HUES64 (cell line): ENCODE measurements at regions not wholly inside any gene's neighbourhood (a gene's known extent, or its start where the extent isn't known, plus 50 kb on each side); places are given as distances from the start of the nearest gene placed in this dataset.
"Not testable (repeated sequence)": the region's sequence is repeated elsewhere in the genome, so short reads cannot be mapped to it uniquely, and the experiment has no call there.

Experiments
- H3K27ac ChIP-seq: 2 replicates; pipeline ENCODE4 v1.7.0; 2013; ENCODE audit warnings: low read depth, low read length, inconsistent platforms
- H3K27me3 ChIP-seq: 2 replicates; pipeline ENCODE4 v1.6.1; 2013; ENCODE audit warnings: mild to moderate bottlenecking, low read length; ENCODE audit not compliant: insufficient read depth
- H3K36me3 ChIP-seq: 2 replicates; pipeline ENCODE4 v1.6.1; 2013; ENCODE audit warnings: mild to moderate bottlenecking, low read length; ENCODE audit not compliant: insufficient read depth
- H3K4me1 ChIP-seq: 2 replicates; pipeline ENCODE4 v1.6.1; 2013; ENCODE audit warnings: mild to moderate bottlenecking, low read length, moderate library complexity; ENCODE audit not compliant: insufficient read depth
- H3K4me3 ChIP-seq: 2 replicates; pipeline ENCODE4 v1.5.1; 2013; ENCODE audit warnings: mild to moderate bottlenecking, low read length, moderate library complexity
- H3K9ac ChIP-seq: 2 replicates; pipeline ENCODE4 v1.6.1; 2013; ENCODE audit warnings: mild to moderate bottlenecking, low read depth, low read length
- H3K9me3 ChIP-seq: 2 replicates; pipeline ENCODE4 v1.6.1; 2013; ENCODE audit warnings: low read depth, low read length; ENCODE audit not compliant: insufficient read depth
- WGBS: fragments of 150-250, 120-280 bp; methylation state at CpG from one replicate; pipeline ENCODE4 v1.1.7; 2013; ENCODE audit warnings: missing lambda C conversion rate; 5-methylcytosine and 5-hydroxymethylcytosine counted together

- Histone ChIP-seq H3K4me1 (no peaks in the 10 kb centered on the region), H3K36me3 (no peaks in the 10 kb centered on the region), H3K4me3 (no peak overlapping the region), H3K27ac (no peak overlapping the region), H3K9ac (no peak overlapping the region), H3K27me3 (no peaks in the 10 kb centered on the region), H3K9me3 (no peaks in the 10 kb centered on the region)
- WGBS: 94% methylated on average over 1 of the region's 1 CpG
Observed at GRCh38 chr11:35046681-35047080, 92.3 kb upstream of the CD44 start.

- Histone ChIP-seq H3K9ac (no peak overlapping the region), H3K27ac (no peak overlapping the region), H3K9me3 (no peaks in the 10 kb centered on the region), H3K27me3 (no peaks in the 10 kb centered on the region), H3K4me3 (no peak overlapping the region), H3K36me3 (no peaks in the 10 kb centered on the region), H3K4me1 (no peaks in the 10 kb centered on the region)
- 93% methylated on average over 1 of the region's 1 CpG for WGBS
Observed at GRCh38 chr11:35047179-35047578, 91.8 kb upstream of the CD44 start.

- Histone ChIP-seq H3K9me3 (no peaks in the 10 kb centered on the region), H3K4me1 (no peaks in the 10 kb centered on the region), H3K9ac (no peak overlapping the region), H3K36me3 (no peaks in the 10 kb centered on the region), H3K27ac (no peak overlapping the region), H3K27me3 (no peaks in the 10 kb centered on the region), H3K4me3 (no peak overlapping the region)
- 98% methylated on average over 2 of the region's 2 CpGs for WGBS
Observed at GRCh38 chr11:35047769-35048168, 91.2 kb upstream of the CD44 start.

GRCh38 chr11:35048346-35048745, 90.6 kb upstream of the CD44 start:
- not testable (repeated sequence) for H3K4me3 ChIP-seq, H3K9me3 ChIP-seq, H3K36me3 ChIP-seq, H3K27me3 ChIP-seq, H3K9ac ChIP-seq, H3K4me1 ChIP-seq, H3K27ac ChIP-seq
- 72% methylated on average over 3 of the region's 3 CpGs for WGBS

DNA sequence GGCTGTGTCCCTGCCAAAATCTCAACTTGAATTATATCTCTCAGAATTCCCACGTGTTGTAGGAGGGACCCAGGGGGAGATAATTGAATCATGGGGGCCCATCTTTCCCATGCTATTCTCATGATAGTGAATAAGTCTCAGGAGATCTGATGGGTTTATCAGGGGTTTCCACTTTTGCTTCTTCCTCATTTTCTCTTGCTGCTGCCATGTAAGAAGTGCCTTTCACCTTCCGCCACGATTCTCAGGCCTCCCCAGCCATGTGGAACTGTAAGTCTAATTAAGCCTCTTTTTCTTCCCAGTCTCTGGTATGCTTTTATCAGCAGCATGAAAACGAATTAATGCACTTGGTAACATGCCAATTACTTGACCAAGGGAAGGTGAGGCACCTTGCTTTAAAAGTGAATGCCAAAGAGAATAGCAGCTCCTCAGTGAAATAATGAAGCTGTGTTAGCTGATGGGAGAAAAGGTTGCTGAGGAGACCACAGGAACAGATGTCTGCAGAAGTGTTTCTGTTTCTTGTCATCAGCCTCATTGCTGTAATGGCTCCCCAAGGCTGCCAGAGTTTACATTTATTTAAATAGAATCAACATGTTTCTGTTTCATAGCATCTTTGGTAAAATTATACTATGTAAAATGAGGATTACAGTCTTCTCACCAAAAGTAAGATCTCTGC, 89.0 kb upstream of the CD44 start:
- Histone ChIP-seq H3K9ac (no peak overlapping the region), H3K4me1 (no peaks in the 10 kb centered on the region), H3K4me3 (no peak overlapping the region), H3K27ac (no peak overlapping the region), H3K27me3 (no peaks in the 10 kb centered on the region), H3K9me3 (no peaks in the 10 kb centered on the region), H3K36me3 (no peaks in the 10 kb centered on the region)
- WGBS: 93% methylated on average over 4 of the region's 4 CpGs

GRCh38 chr11:35050541-35050995, 88.4 kb upstream of the CD44 start:
- 96% methylated on average over 5 of the region's 6 CpGs for WGBS
- Histone ChIP-seq H3K9ac (no peak overlapping the region), H3K9me3 (no peaks in the 10 kb centered on the region), H3K4me1 (no peaks in the 10 kb centered on the region), H3K27me3 (no peaks in the 10 kb centered on the region), H3K27ac (no peak overlapping the region), H3K36me3 (no peaks in the 10 kb centered on the region), H3K4me3 (no peak overlapping the region)

DNA sequence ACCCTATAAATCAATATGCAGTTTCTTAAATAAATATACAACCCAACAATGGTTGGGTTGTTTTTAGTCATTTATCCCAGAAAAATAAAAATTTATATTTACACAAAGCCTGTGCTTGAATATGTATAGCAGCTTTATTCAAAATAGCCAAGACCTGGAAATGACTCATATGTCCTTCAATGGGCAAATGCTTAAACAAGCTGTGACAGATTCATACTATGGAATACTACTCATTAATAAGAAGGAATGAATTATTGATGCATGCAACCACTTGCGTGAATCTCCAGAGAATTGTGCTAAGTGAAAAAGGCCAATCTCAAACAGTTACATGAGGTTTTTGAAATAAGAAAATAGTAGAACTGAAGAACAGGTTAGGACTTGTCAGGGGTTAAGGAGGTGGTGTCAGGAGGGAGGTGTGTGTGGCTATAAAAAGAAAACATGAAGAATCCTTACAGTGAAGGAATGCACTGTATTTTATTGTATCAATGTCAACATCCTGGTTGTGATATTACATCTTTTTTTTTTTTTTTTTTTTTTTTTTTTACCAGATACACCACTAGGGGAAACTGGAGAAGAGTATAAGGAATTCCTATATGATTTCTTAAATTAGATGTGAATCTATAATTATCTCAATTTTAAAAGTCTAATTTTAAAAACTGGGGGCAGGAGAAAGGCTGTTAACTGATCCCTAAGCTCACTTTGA, 82.4 kb upstream of the CD44 start:
- no peaks in the 10 kb centered on the region for H3K36me3 ChIP-seq
- H3K27ac ChIP-seq: no peak overlapping the region
- H3K9ac ChIP-seq: no peak overlapping the region
- no peaks in the 10 kb centered on the region for H3K9me3 ChIP-seq
- WGBS: 93% methylated on average over 1 of the region's 1 CpG
- H3K4me3 ChIP-seq: no peak overlapping the region
- H3K27me3 ChIP-seq: no peaks in the 10 kb centered on the region
- no peaks in the 10 kb centered on the region for H3K4me1 ChIP-seq

- Histone ChIP-seq H3K27ac (no peak overlapping the region), H3K27me3 (no peaks in the 10 kb centered on the region), H3K36me3 (no peaks in the 10 kb centered on the region), H3K4me3 (no peak overlapping the region), H3K4me1 (no peaks in the 10 kb centered on the region), H3K9me3 (no peaks in the 10 kb centered on the region), H3K9ac (no peak overlapping the region)
- 97% methylated on average over 2 of the region's 2 CpGs for WGBS
Observed at GRCh38 chr11:35057926-35058668, 80.9 kb upstream of the CD44 start.

- no peak overlapping the region for H3K4me3 ChIP-seq
- no peak overlapping the region for H3K9ac ChIP-seq
- H3K36me3 ChIP-seq: no peaks in the 10 kb centered on the region
- H3K4me1 ChIP-seq: no peaks in the 10 kb centered on the region
- WGBS: 96% methylated on average over 5 of the region's 5 CpGs
- no peaks in the 10 kb centered on the region for H3K9me3 ChIP-seq
- H3K27me3 ChIP-seq: no peaks in the 10 kb centered on the region
- no peak overlapping the region for H3K27ac ChIP-seq
Observed at GRCh38 chr11:35058669-35059434, 80.1 kb upstream of the CD44 start.

GRCh38 chr11:35061516-35062440, 77.2 kb upstream of the CD44 start:
- no peak overlapping the region for H3K27ac ChIP-seq
- H3K4me3 ChIP-seq: no peak overlapping the region
- H3K27me3 ChIP-seq: no peaks in the 10 kb centered on the region
- no peak overlapping the region for H3K9ac ChIP-seq
- no peaks in the 10 kb centered on the region for H3K9me3 ChIP-seq
- no peaks in the 10 kb centered on the region for H3K36me3 ChIP-seq
- no peaks in the 10 kb centered on the region for H3K4me1 ChIP-seq
- WGBS: 100% methylated on average over 4 of the region's 5 CpGs
